ENCODE measurements at regions not wholly inside any gene's neighbourhood (a gene's known extent, or its start where the extent isn't known, plus 50 kb on each side); places are given as distances from the start of the nearest gene placed in this dataset.

- DNase-seq, result no peak
These were observed 177.8 kb upstream of the EEA1 start for GRCh38 chr12:93106910-93107309.

DNA sequence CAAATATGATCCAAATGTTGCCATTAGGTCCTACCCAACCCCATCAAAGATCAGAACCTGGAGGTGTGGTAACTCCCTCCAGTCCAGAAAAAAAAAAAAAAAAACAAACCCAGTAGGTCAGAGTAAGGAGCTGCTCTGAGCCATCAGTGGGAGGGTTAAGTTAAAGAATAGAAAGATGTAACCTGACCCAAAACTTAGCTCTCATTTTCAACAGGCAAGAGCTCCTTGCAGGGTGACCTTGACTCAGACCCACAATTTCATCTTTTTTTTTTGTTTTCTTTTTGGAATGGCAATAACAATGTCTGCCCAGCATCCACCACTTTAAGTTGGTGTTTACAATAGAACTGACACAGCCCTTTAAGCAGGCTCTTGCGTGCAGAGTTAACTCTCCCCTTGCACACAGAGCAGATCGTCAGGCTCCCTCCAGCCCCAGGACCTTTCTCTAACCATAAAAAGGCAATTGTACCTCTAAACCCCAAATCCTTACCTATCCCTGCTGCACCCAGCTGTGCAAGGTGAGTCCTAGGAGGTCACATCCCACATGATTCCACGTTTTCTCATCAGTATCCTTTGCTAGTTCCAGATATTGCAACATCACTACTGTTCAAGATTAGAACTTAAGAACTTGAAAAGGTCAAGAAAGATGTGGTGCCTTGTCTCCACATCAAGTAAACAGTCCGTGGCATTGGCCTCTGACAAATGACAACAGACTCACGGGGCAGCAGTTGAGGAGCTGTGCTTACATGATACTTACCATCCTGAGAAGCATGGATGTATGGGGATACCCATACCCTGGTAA is 178.6 kb upstream of the EEA1 start:
- DNase-seq, result no peak

GRCh38 chr12:93108985-93109384 is 179.9 kb upstream of the EEA1 start:
- DNase-seq, result no peak

DNA sequence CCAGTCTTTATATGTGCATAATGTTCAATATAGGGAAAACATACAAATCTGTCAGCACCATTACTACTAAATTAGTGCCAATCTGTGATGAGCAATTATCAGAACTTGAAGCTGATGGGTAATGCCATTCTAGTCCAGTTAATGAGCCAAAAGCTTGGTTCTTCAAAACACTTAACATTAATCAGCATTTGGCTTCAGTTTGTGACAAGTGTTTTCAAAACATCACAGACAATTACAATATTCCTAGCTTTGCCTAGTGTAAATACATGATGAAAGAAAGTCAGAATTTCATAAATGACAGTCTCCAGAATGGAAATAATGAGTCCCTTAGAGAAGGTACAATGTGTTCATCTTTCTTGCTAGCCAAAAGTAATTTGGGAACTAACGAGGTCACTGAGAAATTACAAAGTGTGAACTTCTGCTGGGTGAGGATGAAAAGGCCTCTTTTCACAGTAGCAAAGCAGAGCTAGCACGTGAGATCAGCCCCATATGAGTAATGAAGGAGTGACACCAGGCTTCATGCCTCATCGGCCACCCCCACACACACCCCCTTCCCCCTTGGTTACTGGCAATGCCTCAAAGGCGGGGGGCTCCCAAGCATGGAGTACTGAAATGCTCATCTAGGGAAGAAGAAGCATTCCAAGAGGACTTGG is 180.6 kb upstream of the EEA1 start:
- no peak for DNase-seq

DNA sequence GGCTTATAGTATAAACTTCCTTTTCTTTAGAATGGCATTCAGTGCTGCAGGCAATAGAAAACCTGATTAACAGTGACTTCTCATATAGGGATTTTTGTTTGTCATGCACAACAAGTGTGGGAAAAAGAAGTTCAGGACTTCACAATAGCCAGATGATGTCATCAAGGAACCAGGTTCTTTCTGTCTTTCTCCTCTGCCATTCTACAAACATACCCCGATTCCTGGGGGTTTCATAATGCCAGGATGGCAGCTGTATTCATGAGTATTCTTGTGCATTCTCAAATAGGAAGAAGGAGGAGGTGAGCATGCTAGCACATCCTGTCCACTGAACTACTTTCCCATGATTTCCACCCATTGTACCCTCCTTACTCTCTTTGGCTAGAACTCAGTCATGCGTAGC is 182.7 kb upstream of the EEA1 start:
- DNase-seq, result no peak

DNA sequence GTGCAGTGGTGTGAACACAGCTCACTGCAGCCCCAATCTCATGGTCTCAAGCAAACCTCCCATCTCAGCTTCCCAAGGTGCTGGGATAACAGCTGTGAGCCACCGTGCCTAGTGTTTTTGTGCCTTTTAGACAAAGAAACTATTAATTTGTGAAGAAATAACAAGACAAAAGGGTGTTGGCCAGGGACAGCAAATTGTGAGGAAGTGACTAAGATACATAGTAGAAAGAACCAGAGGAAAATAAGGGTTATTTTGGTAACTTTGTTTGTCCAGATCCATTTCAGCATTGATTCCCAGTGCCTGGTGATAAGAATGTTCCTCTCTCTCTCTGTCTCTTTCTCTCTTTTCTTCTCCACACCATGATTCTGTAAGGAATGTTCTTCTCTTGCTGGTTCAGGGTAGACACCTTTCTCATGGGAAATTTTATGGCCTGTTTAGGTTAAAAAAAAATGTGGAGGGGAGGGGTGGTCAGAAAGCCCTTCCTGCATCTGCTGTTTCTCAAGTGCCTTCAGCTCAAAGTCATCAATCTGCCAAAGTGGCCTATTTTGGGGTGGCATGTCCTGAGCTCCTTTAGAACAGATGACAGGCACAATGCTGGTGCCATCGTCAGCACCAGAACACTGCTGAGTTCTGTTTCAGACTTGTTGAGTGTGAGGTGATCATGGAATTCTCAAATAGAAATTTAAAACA is 184.4 kb upstream of the EEA1 start:
- no peak for DNase-seq

DNA sequence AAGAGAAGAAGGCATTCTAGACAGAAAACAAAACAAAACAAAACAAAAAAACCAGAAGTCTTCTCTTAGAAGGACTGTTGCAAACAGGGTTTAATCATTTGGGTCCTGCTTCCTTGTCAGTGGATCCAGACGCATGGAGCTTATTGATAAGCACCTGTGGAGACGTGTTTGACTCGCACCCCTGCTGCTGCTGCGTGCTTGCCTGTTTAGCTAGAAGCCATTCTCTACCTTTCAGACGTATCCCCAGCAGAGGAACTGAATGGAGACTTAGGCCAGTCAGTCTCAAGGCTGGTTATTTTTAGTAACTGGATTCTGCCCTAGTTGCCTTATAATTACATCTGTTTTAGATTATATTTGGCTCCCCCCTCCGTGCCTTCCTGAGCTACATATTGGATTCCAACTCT is 186.1 kb upstream of the EEA1 start:
- no peak for DNase-seq

DNA sequence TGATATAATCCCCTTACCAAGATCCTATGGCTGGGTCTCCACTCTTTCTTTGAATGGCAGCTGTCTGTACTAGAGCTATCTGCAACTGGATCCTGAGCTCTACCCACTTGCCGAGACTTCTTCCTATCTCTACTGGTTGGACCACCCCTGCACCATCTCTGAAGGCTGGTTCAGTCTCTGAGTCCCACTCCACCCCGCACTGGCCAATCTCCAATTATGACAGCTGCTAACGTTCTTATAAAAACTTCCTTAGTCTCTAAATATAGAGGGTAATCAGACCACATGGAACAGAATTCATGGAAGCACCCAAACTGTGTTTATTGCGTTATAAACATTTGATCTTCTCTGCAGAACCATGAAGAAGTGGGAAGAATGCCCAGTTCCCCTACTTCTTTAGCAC is 186.6 kb upstream of the EEA1 start:
- no peak for DNase-seq

DNA sequence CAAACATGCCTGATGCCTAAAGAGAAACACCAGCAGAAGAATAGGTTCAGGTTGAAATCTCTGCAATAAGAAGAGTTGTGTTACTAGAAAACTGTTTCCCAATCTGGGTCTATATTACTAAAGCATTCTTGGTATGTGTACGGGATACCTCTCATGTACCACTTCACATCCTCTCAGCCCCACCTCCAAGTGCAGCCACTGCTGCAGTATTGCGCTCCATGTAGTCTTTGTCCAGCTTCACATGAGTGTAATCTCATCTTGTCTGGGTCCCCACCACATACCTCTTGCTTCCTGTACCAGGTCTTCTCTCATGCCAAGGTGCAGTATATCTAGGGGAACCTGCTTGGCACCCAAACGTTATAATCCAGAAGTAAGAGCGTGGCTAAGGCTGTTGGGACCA is 187.5 kb upstream of the EEA1 start:
- DNase-seq, result no peak

GRCh38 chr12:93121729-93122488 is 192.8 kb upstream of the EEA1 start:
- DNase-seq, result no peak

GRCh38 chr12:93122569-93123091 is 193.5 kb upstream of the EEA1 start:
- DNase-seq, result no peak

DNA sequence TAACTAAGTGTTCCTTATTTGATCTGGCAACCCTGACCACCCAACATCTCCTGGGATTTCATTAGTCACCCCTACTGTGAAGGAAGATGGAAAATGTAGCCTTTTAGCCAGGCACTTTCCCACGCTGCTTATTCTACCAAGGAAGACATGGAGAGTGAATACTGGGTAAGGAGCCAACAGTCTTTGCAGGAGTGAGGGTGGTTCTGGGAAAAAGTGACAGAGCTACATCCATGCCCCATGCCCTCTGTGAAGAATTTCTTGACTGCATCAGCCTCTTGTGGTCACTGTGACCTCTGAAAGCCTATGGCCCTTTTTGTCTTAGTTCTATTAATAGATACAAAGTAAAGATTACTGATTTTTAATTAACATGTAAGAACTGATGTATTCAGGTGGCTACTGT is 196.0 kb upstream of the EEA1 start:
- no peak for DNase-seq

- no peak for DNase-seq
These were observed 197.0 kb upstream of the EEA1 start for GRCh38 chr12:93126069-93126474.

DNA sequence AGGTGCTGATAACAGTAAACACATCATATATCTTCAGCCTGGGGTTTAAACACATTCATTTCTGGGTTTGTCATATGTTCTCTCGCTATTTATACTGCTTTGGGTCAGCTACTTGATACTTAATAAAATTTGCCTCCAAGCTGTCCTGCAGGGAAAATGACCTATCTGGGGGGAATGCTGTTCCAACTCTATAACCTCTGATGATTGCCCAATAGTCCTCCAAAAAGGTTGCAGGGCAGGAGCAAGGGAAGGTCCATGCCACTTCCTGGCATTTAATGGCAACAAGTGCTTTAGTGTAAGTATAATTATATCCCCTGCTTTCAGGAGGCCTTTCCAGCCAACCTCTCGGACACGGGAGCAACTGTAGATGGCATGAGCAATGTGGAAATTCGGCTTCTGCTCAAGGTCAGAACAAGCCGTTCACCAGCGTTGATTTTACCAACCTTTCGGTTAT is 198.0 kb upstream of the EEA1 start:
- no peak for DNase-seq

- DNase-seq, result no peak
These were observed 198.7 kb upstream of the EEA1 start for GRCh38 chr12:93127582-93128331.

GRCh38 chr12:93128332-93128707 is 199.2 kb upstream of the EEA1 start:
- no peak for DNase-seq

DNA sequence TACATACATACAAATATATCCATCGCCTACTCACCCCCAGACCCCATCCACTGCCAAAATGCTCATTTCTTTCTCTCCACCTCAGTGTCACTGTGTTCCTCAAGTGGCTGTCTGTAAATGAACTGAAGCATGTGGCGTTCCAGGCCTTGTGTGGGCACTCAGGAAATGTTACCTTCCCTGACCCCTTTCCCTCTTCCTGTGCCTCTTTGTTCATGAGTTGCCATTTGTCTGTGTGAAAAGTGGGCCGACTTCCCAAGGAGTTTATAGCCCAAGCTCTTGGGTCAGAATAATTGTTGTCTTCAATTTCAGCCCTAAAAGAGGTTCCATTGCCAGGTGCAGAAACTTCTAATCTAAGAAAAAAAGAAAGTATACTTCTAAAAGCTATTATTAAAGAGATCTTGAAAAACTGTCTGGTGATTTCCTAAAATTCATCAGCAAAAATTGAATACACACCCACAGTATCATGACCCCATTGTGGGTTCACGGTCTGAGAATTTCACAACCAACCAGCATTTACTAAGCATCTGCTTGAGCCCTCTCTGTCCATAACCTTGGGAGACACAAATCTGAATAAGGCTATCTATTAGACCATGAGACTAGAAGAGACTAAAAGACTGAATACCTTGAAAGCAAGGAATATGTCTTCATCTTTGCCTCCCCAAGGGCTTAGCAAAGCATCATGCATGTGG is 201.4 kb upstream of the EEA1 start:
- DNase-seq, result no peak

GRCh38 chr12:93133361-93133760 is 204.3 kb upstream of the EEA1 start:
- no peak for DNase-seq

DNA sequence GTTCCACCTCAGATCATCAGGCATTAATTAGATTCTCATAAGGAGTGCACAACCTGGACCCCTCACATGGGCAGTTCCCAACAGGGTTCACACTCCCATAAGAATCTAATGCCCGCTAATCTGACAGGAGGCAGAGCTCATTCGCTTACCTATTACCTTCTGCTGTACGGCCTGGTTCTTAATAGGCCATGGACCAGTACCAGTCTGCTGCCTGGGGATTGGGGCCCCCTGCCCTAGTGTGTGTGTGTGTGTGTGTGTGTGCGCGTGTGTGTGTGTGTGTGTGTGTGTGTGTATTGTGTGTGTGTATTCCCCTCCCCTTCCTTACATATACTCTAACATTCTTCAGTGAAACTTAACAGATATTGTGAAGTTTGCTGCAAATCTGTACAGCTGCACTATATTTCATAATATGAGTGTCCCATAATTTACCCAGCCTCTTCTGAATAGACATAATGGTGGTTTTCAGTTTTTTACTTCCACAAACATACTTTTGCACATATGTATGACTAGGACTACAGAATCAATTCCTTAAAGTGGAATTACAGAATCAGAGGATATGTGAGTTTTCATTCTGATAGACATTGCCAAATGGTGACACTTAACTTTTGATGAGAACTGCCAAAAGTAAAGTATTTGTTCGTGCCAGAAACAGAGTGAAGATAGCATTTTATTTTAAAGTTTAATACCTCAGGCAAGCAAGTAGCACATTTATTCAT is 205.2 kb upstream of the EEA1 start:
- no peak for DNase-seq

DNA sequence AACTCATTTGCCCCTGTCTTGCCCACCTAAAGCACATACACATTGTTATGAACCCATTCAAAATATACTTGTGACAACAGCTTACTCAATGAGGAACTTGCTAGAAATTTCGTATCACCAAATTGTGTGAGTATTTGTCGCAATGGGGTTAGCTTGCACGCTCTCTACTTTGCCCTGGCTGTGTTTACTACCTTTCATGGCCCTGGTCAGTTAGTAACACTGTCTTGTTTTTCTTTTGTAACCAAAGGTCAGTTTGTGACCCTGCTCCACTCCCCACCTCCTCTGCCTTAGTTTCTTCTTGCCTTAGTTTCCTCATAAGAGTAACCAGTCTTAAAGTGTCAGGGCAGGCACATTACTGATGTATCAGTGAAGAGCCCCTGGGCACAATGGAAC is 205.8 kb upstream of the EEA1 start:
- DNase-seq, result no peak

All from CD4-positive, alpha-beta T cell treated with Interleukin-17A for 1 hour (primary cell).